RCC 7860 (cell line): ENCODE measurements at regions not wholly inside any gene's neighbourhood (a gene's known extent, or its start where the extent isn't known, plus 50 kb on each side); places are given as distances from the start of the nearest gene placed in this dataset.

Experiments
- DNase-seq: peaks from one replicate; pipeline ENCODE4 v3.0.0-alpha.2; 2015; ENCODE audit warnings: low spot score
- FAIRE-seq: peaks from 2 replicates; lab custom pipeline; 2012; peaks lifted over from hg19 to GRCh38; lab: Jason Lieb, UNC

DNA sequence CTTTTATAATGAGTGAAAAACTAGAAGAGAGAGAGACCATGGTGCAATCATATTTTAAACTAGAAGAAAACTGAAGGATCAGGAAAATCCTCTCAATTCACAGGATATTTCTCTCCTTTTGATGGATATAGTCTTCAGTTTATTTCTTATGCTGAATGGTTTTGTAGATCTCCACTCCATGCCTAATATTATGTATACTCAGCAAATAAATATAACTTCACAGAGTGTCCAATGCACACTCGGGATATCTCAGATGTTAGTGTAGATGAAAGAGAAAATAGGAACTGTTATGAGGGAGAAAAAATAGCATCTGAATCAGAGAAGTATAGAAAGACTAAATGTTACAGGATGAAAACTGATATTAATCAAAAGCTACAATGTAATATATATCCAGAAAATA lies 1324.5 kb upstream of the PIK3C3 start:
- FAIRE-seq = no peak
- DNase-seq = no peak

GRCh38 chr18:40624959-40625358 lies 1330.1 kb upstream of the PIK3C3 start:
- FAIRE-seq = no peak
- no peak for DNase-seq

GRCh38 chr18:40613721-40614120 lies 1341.3 kb upstream of the PIK3C3 start:
- FAIRE-seq = no peak

GRCh38 chr18:40612356-40612755 lies 1342.7 kb upstream of the PIK3C3 start:
- no peak for FAIRE-seq
- no peak for DNase-seq

More at GRCh38 chr18:40613721-40614120, 1341.3 kb upstream of the PIK3C3 start:
- DNase-seq = no peak

GRCh38 chr18:40608226-40608625 lies 1346.8 kb upstream of the PIK3C3 start:
- no peak for FAIRE-seq

GRCh38 chr18:40607542-40608148 lies 1347.4 kb upstream of the PIK3C3 start:
- FAIRE-seq = no peak
- DNase-seq = no peak

More at GRCh38 chr18:40608226-40608625, 1346.8 kb upstream of the PIK3C3 start:
- no peak for DNase-seq

DNA sequence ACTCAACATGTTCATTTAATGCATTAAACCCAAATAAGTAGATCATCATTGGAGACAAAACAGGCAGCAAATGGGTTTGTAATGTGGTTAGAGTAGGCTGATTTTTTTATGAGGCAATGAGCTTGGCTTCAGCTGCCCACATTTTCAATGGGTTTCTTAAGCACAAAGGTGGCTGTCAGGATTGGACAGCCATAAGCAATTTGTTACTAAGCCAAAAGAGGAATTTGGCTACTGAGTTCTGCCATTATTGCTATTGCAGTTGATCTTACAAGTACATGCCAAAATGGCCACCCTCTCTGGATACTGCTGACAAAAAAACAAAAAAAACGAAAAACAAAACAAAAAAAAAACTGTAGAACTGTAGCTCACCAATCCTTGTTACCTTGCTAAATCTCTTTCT lies 1348.0 kb upstream of the PIK3C3 start:
- no peak for DNase-seq
- no peak for FAIRE-seq

- no peak for FAIRE-seq
- no peak for DNase-seq
These were observed 1371.4 kb upstream of the PIK3C3 start for GRCh38 chr18:40583671-40584070.

DNA sequence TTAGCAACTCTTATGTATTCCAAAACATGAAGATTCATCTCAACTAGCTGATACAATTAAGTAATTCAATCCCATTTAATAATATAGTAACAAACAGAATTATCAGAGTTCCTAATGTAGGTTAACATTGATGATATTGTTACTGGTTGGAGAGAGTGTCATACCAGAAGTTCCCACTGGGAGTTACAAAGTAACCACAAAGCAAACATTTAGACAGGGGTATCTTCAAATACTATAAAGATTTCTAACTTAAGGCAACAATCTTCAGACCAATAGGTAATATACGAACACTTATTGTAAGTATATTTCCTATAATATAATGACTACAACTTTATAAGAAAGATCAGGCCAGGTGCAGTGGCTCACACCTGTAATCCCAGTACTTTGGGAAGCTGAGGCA lies 1372.9 kb upstream of the PIK3C3 start:
- no peak for FAIRE-seq
- DNase-seq = no peak

- FAIRE-seq (no peak), DNase-seq (no peak)
These were observed 1377.1 kb upstream of the PIK3C3 start for GRCh38 chr18:40577981-40578365.

- DNase-seq (no peak), FAIRE-seq (no peak)
These were observed 1377.6 kb upstream of the PIK3C3 start for GRCh38 chr18:40577239-40577980.

DNA sequence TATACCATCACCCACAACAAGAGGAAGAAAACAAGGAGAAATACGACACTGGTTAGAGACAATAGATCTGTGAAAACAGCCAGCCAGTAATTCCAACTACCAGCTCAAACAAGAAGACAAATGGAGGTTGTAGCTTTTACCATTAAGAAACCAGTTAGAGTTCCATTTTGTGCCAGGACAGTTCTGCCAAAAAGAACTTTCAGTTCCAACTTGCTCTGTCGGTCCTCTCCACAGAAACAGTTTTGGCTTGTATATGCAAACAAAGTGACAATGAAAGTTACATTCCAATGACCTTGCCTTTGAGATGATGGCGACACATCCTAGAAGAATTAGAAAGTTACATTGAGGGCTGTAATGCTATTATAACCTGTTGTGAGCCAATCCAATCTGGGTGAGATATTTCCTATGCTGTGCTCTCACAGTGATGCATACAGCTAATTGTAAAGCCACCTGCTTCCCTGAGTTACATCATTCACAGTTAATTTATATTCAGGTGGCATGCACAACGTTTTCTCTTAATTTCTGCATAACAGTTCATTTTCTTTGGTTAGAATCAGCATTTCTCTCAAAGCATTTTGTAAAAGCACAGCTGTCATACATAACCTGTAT lies 1378.4 kb upstream of the PIK3C3 start:
- FAIRE-seq = no peak
- DNase-seq = no peak

- DNase-seq (no peak), FAIRE-seq (no peak)
These were observed 1384.4 kb upstream of the PIK3C3 start for GRCh38 chr18:40570615-40571014.

GRCh38 chr18:40569605-40570004 lies 1385.4 kb upstream of the PIK3C3 start:
- DNase-seq (no peak), FAIRE-seq (no peak)

GRCh38 chr18:40566510-40566844 lies 1388.6 kb upstream of the PIK3C3 start:
- no peak for FAIRE-seq
- no peak for DNase-seq

DNA sequence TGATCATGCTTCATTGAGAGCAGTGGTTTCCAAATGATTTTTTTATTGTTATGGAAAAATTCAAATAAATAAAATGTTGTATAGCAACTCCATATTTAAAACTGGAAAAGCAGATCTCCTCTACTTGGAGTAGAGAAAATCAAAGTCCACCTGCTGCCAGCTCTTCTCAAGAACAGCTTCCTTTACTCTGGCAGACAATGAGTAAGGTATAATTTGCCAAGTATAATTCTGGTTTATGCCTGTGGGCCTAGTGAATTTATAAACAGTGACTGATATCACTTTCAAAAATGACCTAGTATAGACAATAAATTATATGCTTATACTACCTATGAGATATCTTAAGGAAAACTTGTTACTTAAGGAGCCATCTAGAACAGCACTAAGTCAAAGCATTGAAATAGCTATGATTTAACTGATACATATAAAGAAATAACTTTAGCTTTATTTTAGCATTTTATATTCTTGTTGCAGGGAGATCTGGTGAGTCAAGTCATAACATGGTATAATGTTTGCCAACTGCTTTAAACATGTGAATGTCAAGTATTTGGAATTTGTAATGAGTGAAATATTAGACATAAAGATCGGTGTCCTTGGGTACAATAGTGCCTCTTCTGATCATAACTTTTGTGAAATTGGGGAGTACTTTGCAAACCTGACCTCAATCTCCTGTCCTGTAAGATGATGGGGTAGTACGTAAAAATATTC lies 1389.1 kb upstream of the PIK3C3 start:
- no peak for DNase-seq
- no peak for FAIRE-seq

GRCh38 chr18:40559556-40559955 lies 1395.5 kb upstream of the PIK3C3 start:
- FAIRE-seq (no peak), DNase-seq (no peak)

DNA sequence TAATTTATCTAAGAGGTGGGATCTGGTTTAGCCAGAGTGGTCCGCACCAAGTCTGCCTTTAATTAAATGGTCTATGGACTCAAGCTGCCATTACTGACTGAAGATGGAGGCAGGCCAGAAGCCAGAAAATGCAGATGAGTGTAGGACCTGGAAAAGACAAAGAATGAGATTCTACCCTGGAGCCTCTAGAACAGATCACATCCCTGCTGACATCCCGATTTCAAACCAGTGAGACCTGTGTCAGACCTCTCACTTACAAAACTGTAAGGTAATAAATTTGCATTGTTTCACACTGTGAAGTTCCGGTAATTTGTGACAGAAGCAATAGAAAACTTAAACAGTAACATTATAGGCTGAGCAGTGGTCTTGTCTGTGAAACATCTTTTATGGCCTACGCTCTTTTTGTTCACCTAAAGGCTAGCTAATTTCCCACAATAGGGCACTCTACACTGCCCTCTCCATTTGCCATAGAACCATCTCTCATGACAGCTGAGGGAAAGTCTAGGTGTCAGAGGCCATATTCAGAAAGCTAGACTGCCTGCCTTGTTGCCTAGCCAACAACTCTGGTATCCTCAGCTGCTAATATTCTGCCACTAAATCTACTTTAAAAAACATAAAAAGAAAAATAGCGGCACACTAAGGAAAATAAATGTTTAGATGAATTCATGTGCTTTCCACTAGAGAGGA lies 1396.2 kb upstream of the PIK3C3 start:
- no peak for DNase-seq
- FAIRE-seq = no peak

- FAIRE-seq (no peak), DNase-seq (no peak)
These were observed 1399.1 kb upstream of the PIK3C3 start for GRCh38 chr18:40555914-40556313.

DNA sequence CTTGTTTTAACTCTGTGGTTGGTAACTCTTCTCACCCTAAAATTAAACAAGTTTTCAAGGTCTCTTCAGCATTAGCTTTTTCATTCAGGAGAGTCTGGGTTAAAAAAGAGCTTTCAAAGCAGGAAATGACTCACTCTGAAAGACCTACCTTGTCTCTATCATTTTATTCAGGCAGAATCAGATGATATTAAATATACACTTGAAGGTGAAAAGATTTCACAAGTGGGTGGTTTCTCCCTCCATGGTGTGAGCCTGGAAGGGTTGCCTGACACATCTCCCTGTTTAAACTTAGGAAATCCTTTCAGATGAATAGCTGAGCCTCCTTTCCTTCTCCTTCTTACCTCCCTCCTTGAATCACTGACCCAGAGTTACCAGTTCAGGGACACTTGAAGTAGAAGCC lies 1402.0 kb upstream of the PIK3C3 start:
- FAIRE-seq (no peak), DNase-seq (no peak)

GRCh38 chr18:40546875-40547274 lies 1408.2 kb upstream of the PIK3C3 start:
- FAIRE-seq (no peak), DNase-seq (no peak)
